HepG2 (cell line): ENCODE measurements at regions not wholly inside any gene's neighbourhood (a gene's known extent, or its start where the extent isn't known, plus 50 kb on each side); places are given as distances from the start of the nearest gene placed in this dataset.

ENCODE experiments used
- ATAC-seq: fragments of 200-7000 bp; cut with Tn5 transposase; 3 replicates; pipeline ENCODE4 v1.9.1; 2020; ENCODE audit warnings: mild to moderate bottlenecking, moderate library complexity
- BruUV-seq: library from RNA; stranded (reverse); fragments of 400-500 nt; replicated peaks from 2 replicates; lab custom pipeline; 2021; lab: Mats Ljungman, UMichigan
- CTCF ChIA-PET: fragments of 300-600 bp; formaldehyde crosslinking; extraction: SDS; loops from one replicate; lab custom pipeline; 2021; ENCODE audit warnings: low total read pairs, inconsistent platforms, low intra/inter-chr PET ratio; lab: Yijun Ruan, JAX
- POLR2A ChIA-PET: fragments of 350-600 bp; sonication (Branson Sonifier 250); formaldehyde crosslinking; loops from one replicate; lab custom pipeline; 2020; ENCODE audit warnings: antibody characterized with exemption, inconsistent platforms; lab: Yijun Ruan, JAX
- DNase-seq: peaks from one replicate; pipeline ENCODE4 v3.0.0-alpha.2; 2015; ENCODE audit warnings: low spot score
- FAIRE-seq: peaks from 3 replicates; lab custom pipeline; 2011; peaks lifted over from hg19 to GRCh38; lab: Jason Lieb, UNC
- H2AFZ ChIP-seq: one replicate; pipeline ENCODE4 v1.6.1; 2011; ENCODE audit warnings: low read length, inconsistent platforms
- H3K27ac ChIP-seq: fragments of 300-600 bp; 3 replicates; pipeline ENCODE4 v1.8.0; 2011; ENCODE audit warnings: mixed run types, mild to moderate bottlenecking, mixed read lengths, low read length, inconsistent platforms; ENCODE audit not compliant: insufficient read depth; ENCODE audit errors: extremely low read length
- H3K27me3 ChIP-seq, 2 experiments: fragments of 200-600 bp in 1 of 2; 2 replicates in 1 of 2; 3 replicates in 1 of 2; pipeline versions ENCODE4 v1.6.0 to v1.8.0; 2011; ENCODE audit warnings: low read length in 2 of 2, mild to moderate bottlenecking in 2 of 2, moderate library complexity in 2 of 2, inconsistent platforms in 1 of 2; ENCODE audit not compliant: insufficient read depth in 2 of 2, control insufficient read depth in 1 of 2
- H3K36me3 ChIP-seq, 2 experiments: fragments of 200-600 bp in 1 of 2; replicated peaks in 1 of 2; 2 replicates in 1 of 2; 3 replicates in 1 of 2; pipeline versions ENCODE4 v1.5.1 to v1.8.0; 2011; ENCODE audit warnings: low read length in 2 of 2, inconsistent platforms in 1 of 2; ENCODE audit not compliant: insufficient read depth in 2 of 2, control insufficient read depth in 1 of 2
- H3K4me1 ChIP-seq: 2 replicates; pipeline ENCODE4 v1.5.1; 2012; ENCODE audit warnings: low read length, inconsistent platforms; ENCODE audit not compliant: insufficient read depth
- H3K4me2 ChIP-seq: 2 replicates; pipeline ENCODE4 v1.6.0; 2011; ENCODE audit warnings: low read depth, low read length, inconsistent platforms
- H3K4me3 ChIP-seq, 3 experiments: fragments of 200-600 bp in 1 of 3; sonication (generic), shearing (Covaris generic) in 1 of 3; replicated peaks in 1 of 3; 2 replicates each; pipeline ENCODE4 v1.5.1; 2011 to 2016; ENCODE audit warnings: low read length in 3 of 3, inconsistent platforms in 2 of 3, low read depth in 2 of 3, mild to moderate bottlenecking in 2 of 3, control low read depth in 1 of 3, mixed read lengths in 1 of 3; ENCODE audit not compliant: insufficient read depth in 1 of 3
- H3K79me2 ChIP-seq: one replicate; pipeline ENCODE4 v1.6.1; 2011; ENCODE audit warnings: low read length, inconsistent platforms; ENCODE audit not compliant: insufficient read depth
- H3K9ac ChIP-seq: 2 replicates; pipeline ENCODE4 v1.6.0; 2011; ENCODE audit warnings: mild to moderate bottlenecking, low read depth, low read length, inconsistent platforms; ENCODE audit not compliant: insufficient read depth
- H3K9me3 ChIP-seq: 2 replicates; pipeline ENCODE4 v1.5.1; 2012; ENCODE audit warnings: mild to moderate bottlenecking, low read length
- H4K20me1 ChIP-seq: 2 replicates; pipeline ENCODE4 v1.6.0; 2011; ENCODE audit warnings: inconsistent platforms, mild to moderate bottlenecking, low read length, moderate library complexity; ENCODE audit not compliant: insufficient read depth
- CC2D1A ChIP-seq: sonication (generic); formaldehyde crosslinking; IDR thresholded peaks from 2 replicates; pipeline ENCODE4 v1.8.1; 2023; ENCODE audit warnings: mild to moderate bottlenecking, missing genetic modification reagents
- FOXO1 ChIP-seq: sonication (generic); formaldehyde crosslinking; IDR thresholded peaks from 2 replicates; pipeline ENCODE4 v1.4.0; 2020; ENCODE audit warnings: missing genetic modification reagents
- HDAC2 ChIP-seq: sonication (generic); formaldehyde crosslinking; IDR thresholded peaks from 2 replicates; pipeline ENCODE4 v1.4.0; 2020; ENCODE audit warnings: missing genetic modification reagents
- HMGXB4 ChIP-seq, 2 experiments: sonication (generic) in 1 of 2; formaldehyde crosslinking in 1 of 2; IDR thresholded peaks; 2 replicates each; pipeline versions ENCODE4 v1.4.0 to v1.6.1; 2018 to 2020; ENCODE audit warnings: missing genetic modification reagents in 2 of 2, borderline replicate concordance in 1 of 2, low read depth in 1 of 2, mild to moderate bottlenecking in 1 of 2, missing biosample characterization in 1 of 2
- LBX2 ChIP-seq: sonication (generic); formaldehyde crosslinking; IDR thresholded peaks from 2 replicates; pipeline ENCODE4 v1.5.0; 2020; ENCODE audit warnings: missing genetic modification reagents, mild to moderate bottlenecking, borderline replicate concordance
- MXD4 ChIP-seq: IDR thresholded peaks from 2 replicates; pipeline ENCODE4 v1.6.1; 2016; ENCODE audit warnings: mild to moderate bottlenecking, missing biosample characterization, missing genetic modification reagents
- MYPOP ChIP-seq: sonication (generic); formaldehyde crosslinking; IDR thresholded peaks from 2 replicates; pipeline ENCODE4 v1.8.1; 2023; ENCODE audit warnings: mild to moderate bottlenecking, moderate library complexity, missing genetic modification reagents
- NR3C1 ChIP-seq: sonication (generic); formaldehyde crosslinking; IDR thresholded peaks from 2 replicates; pipeline ENCODE4 v1.4.0; 2020; ENCODE audit warnings: missing genetic modification reagents
- ONECUT2 ChIP-seq: sonication (generic); formaldehyde crosslinking; IDR thresholded peaks from 2 replicates; pipeline ENCODE4 v1.4.0; 2020; ENCODE audit warnings: missing genetic modification reagents
- RBFOX2 ChIP-seq: fragments of 200-400 bp; formaldehyde crosslinking; IDR thresholded peaks from 2 replicates; pipeline ENCODE4 v1.6.1; 2017; ENCODE audit warnings: low read depth, mild to moderate bottlenecking, low read length
- RELA ChIP-seq: sonication (generic); formaldehyde crosslinking; IDR thresholded peaks from 2 replicates; pipeline ENCODE4 v1.4.0; 2020; ENCODE audit warnings: missing genetic modification reagents
- THYN1 ChIP-seq: sonication (generic); formaldehyde crosslinking; IDR thresholded peaks from 2 replicates; pipeline ENCODE4 v1.8.1; 2023; ENCODE audit warnings: low read depth, mild to moderate bottlenecking, moderate library complexity, missing genetic modification reagents, borderline replicate concordance
- ZNF546 ChIP-seq: sonication (generic); formaldehyde crosslinking; conservative IDR thresholded peaks from 2 replicates; pipeline ENCODE4 v1.8.1; 2023; ENCODE audit warnings: mild to moderate bottlenecking, missing genetic modification reagents
- ZNF605 ChIP-seq: sonication (generic); formaldehyde crosslinking; IDR thresholded peaks from 2 replicates; pipeline ENCODE4 v1.8.0; 2022; ENCODE audit warnings: mild to moderate bottlenecking, missing genetic modification reagents
- ZNF772 ChIP-seq: sonication (generic); formaldehyde crosslinking; IDR thresholded peaks from 2 replicates; pipeline ENCODE4 v1.5.0; 2020; ENCODE audit warnings: mild to moderate bottlenecking, missing genetic modification reagents
- WGBS: methylation state at CpG from one replicate; pipeline ENCODE4 v1.1.6; 2017; ENCODE audit warnings: low lambda C conversion rate; 5-methylcytosine and 5-hydroxymethylcytosine counted together
- in situ Hi-C: cut with HindIII; loops from 2 replicates; pipeline ENCODE4 v1.10.0; 2017; ENCODE audit warnings: low pct_unique_long_range_greater_than_20kb; ENCODE audit not compliant: extremely low pct_ligation_motif_present
- intact Hi-C: fragments of 100-400 bp; cut with micrococcal nuclease; formaldehyde crosslinking; loops from one replicate; pipeline ENCODE4 v1.10.0; 2022; ENCODE audit not compliant: unreplicated experiment

- POLR2A ChIA-PET = interaction anchor here (0.8 to 2.6 kb wide), 14 partner anchors 8 to 350 kb away, joined by 3 to 18 read pairs (median 6); partner anchors contain the start of gene IER5L
- H3K4me2 ChIP-seq = peak overlapping the region; percentile 100
- no peaks in the 10 kb centered on the region for H3K9me3 ChIP-seq
- FAIRE-seq (no peak), ATAC-seq (no peak), DNase-seq (no peak)
- peaks cover 32% of the 10 kb centered on the region for H3K79me2 ChIP-seq
- 38% methylated on average over 11 of the region's 15 CpGs for WGBS
- in situ Hi-C loops = loop anchor here (10.0 kb wide), 1 partner anchor 125 kb away; no protein-coding TSS in a partner anchor
- no peaks in the 10 kb centered on the region for H4K20me1 ChIP-seq
- H2AFZ ChIP-seq = no peak overlapping the region
- CTCF ChIA-PET = no interaction called here
- H3K36me3 ChIP-seq = peaks cover 1 to 3% of the 10 kb centered on the region in 2 experiments; a peak in 2 of 5 replicates
- H3K27ac ChIP-seq = peak overlapping the region; percentile 91
- no peaks in the 10 kb centered on the region; a peak in 1 of 5 replicates for H3K27me3 ChIP-seq
- H3K4me3 ChIP-seq = peak overlapping the region; percentile 68 to 86 (median 72)
- intact Hi-C loops = loop anchor here (5.0 to 10.0 kb wide), 4 partner anchors 77 to 315 kb away; partner anchors contain the start of gene IER5L
- peak overlapping the region; percentile 99 for H3K9ac ChIP-seq
- H3K4me1 ChIP-seq = peaks cover 94% of the 10 kb centered on the region
- no TSS peak for BruUV-seq
- no peak for TF ChIP-seq CC2D1A (CRISPR knock-in tag)
- no peak; the same call in 1 of the 2 replicates for TF ChIP-seq ZNF772 (CRISPR knock-in tag)
- no peak for TF ChIP-seq RELA (CRISPR knock-in tag)
- TF ChIP-seq RBFOX2 = no peak
- no peak for TF ChIP-seq MYPOP (CRISPR knock-in tag)
- TF ChIP-seq FOXO1 (CRISPR knock-in tag) = 0 out of 2 replicates have a peak, but pooled peaks have one; percentile 9
- TF ChIP-seq NR3C1 = no peak
- 0 out of 2 replicates have a peak, but pooled peaks have one; percentile 72 for TF ChIP-seq ZNF546 (CRISPR knock-in tag)
- no peak for TF ChIP-seq MXD4 (CRISPR knock-in tag)
- TF ChIP-seq HDAC2 (CRISPR knock-in tag) = peak; percentile 28; the same call in 1 of the 2 replicates
- no peak for TF ChIP-seq ZNF605 (CRISPR knock-in tag)
- no peak for TF ChIP-seq THYN1 (CRISPR knock-in tag)
- 0 out of 2 replicates have a peak, but pooled peaks have one; percentile 40 for TF ChIP-seq LBX2 (CRISPR knock-in tag)
- TF ChIP-seq HMGXB4 (CRISPR knock-in tag; IDR thresholded peaks at IDR 0.05; ENCODE audit: borderline replicate concordance in 1 of 2, low read depth in 1 of 2) = peak in 1 of 2 experiments; percentile 21; a peak in 1 of 4 replicates
- TF ChIP-seq ONECUT2 (CRISPR knock-in tag) = no peak
Observed at GRCh38 chr9:129489838-129490582, 130.9 kb downstream of the C9orf50 start.
